ENCODE measurements at regions not wholly inside any gene's neighbourhood (a gene's known extent, or its start where the extent isn't known, plus 50 kb on each side); places are given as distances from the start of the nearest gene placed in this dataset.
"Not testable (repeated sequence)": the region's sequence is repeated elsewhere in the genome, so short reads cannot be mapped to it uniquely, and the experiment has no call there.

DNA sequence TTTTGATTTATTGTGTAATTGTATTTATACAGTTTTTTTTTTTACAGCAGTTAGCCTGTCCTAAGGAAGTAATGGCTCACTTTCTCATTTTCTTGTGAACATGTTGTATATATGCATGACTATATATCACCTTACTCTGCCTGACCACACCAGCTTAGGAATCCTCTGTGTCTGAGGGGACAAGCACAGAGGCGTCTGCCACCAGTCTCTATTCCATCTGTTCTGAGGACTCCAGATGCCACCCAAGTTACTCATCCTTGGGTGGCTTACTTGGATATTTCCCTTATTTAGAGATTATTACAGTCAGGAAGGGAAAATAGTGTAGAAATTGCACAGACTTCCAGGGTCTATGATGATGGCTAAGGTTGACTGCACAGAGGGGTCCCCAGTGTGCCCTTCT, 256.3 kb upstream of the C9orf72 start:
- DNase-seq (ENCODE audit: low read depth): no peak
- TF ChIP-seq, protein P1, sequence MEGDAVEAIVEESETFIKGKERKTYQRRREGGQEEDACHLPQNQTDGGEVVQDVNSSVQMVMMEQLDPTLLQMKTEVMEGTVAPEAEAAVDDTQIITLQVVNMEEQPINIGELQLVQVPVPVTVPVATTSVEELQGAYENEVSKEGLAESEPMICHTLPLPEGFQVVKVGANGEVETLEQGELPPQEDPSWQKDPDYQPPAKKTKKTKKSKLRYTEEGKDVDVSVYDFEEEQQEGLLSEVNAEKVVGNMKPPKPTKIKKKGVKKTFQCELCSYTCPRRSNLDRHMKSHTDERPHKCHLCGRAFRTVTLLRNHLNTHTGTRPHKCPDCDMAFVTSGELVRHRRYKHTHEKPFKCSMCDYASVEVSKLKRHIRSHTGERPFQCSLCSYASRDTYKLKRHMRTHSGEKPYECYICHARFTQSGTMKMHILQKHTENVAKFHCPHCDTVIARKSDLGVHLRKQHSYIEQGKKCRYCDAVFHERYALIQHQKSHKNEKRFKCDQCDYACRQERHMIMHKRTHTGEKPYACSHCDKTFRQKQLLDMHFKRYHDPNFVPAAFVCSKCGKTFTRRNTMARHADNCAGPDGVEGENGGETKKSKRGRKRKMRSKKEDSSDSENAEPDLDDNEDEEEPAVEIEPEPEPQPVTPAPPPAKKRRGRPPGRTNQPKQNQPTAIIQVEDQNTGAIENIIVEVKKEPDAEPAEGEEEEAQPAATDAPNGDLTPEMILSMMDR (IDR thresholded peaks at IDR 0.05; ENCODE audit: insufficient read depth, low read length): no peak
- no peak overlapping the region for H3K4me3 ChIP-seq (ENCODE audit: low read depth, low read length)

- DNase-seq (ENCODE audit: low read depth); H3K4me3 ChIP-seq (ENCODE audit: low read depth, low read length): not testable (repeated sequence)
These were observed 258.8 kb upstream of the C9orf72 start for GRCh38 chr9:27832108-27832507.

DNA sequence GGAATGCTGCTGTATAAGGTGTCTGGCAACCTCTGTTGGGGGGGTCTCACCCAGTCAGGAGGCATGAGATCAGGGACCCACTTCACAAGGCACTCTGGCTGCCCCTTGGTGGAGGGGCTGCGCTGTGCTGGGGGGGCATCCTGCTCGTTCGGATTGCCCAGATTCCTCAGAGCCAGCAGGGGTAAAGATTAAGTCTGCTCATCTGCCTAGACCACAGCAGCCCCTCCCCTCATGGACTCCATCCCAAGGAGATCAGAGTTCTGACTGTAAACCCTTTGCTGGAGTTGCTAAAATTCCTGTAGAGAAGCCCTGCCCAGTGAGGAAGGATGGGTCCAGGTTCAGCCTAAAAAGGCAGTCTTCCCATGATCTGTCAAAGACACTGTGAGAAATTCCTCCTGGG, 262.0 kb upstream of the C9orf72 start:
- no peak for DNase-seq (ENCODE audit: low read depth)
- TF ChIP-seq, protein P1 (IDR thresholded peaks at IDR 0.05; ENCODE audit: insufficient read depth, low read length): no peak
- no peak overlapping the region for H3K4me3 ChIP-seq (ENCODE audit: low read depth, low read length)

DNA sequence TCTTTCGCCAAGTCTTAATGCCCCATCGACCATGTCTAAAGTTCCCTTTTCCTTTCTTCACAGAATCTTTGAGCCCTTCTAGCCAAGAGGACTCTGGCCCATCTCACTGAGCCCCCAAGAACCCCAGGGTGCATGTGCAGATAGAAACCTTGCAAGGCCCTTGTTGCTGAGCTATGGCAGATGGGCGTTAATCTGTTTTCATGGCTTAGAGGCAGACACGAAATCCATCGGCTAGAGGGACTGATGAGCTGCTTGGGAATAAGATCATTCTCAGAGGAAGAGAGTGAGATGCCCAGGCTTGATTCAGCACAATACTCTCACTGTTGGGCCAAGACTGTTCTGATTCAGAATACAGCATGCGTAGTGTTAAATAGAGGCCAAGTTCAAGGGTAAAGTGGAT, 262.5 kb upstream of the C9orf72 start:
- no peak for DNase-seq (ENCODE audit: low read depth)

GRCh38 chr9:27836661-27837401, 263.6 kb upstream of the C9orf72 start:
- no peak for DNase-seq (ENCODE audit: low read depth)
- no peak overlapping the region for H3K4me3 ChIP-seq (ENCODE audit: low read depth, low read length)
- TF ChIP-seq, protein P1 (IDR thresholded peaks at IDR 0.05; ENCODE audit: insufficient read depth, low read length): no peak

More for the DNA sequence above, 262.5 kb upstream of the C9orf72 start:
- no peak overlapping the region for H3K4me3 ChIP-seq (ENCODE audit: low read depth, low read length)
- TF ChIP-seq, protein P1 (IDR thresholded peaks at IDR 0.05; ENCODE audit: insufficient read depth, low read length): no peak

- no peak for DNase-seq (ENCODE audit: low read depth)
- TF ChIP-seq, protein P1 (IDR thresholded peaks at IDR 0.05; ENCODE audit: insufficient read depth, low read length): no peak
- no peak overlapping the region for H3K4me3 ChIP-seq (ENCODE audit: low read depth, low read length)
These were observed 265.6 kb upstream of the C9orf72 start for GRCh38 chr9:27838876-27839275.

GRCh38 chr9:27839767-27840166, 266.5 kb upstream of the C9orf72 start:
- not testable (repeated sequence) for DNase-seq (ENCODE audit: low read depth); H3K4me3 ChIP-seq (ENCODE audit: low read depth, low read length)

- no peak overlapping the region for H3K4me3 ChIP-seq (ENCODE audit: low read depth, low read length)
- no peak for DNase-seq (ENCODE audit: low read depth)
- TF ChIP-seq, protein P1 (IDR thresholded peaks at IDR 0.05; ENCODE audit: insufficient read depth, low read length): no peak
These were observed 271.5 kb upstream of the C9orf72 start for GRCh38 chr9:27844797-27845196.
